Astrocyte of the cerebellum (primary cell): ENCODE measurements at regions not wholly inside any gene's neighbourhood (a gene's known extent, or its start where the extent isn't known, plus 50 kb on each side); places are given as distances from the start of the nearest gene placed in this dataset.

Experiments
- DNase-seq: peaks from one replicate; pipeline ENCODE4 v3.0.0-alpha.2; 2011; ENCODE audit warnings: low read depth
- H3K4me3 ChIP-seq: 2 replicates; pipeline ENCODE4 v1.5.1; 2011; ENCODE audit warnings: mild to moderate bottlenecking, low read depth, low read length, moderate library complexity
- CTCF ChIP-seq: IDR thresholded peaks from 2 replicates; pipeline ENCODE4 v1.5.1; 2012; ENCODE audit warnings: low read length, low read depth, moderate library complexity, mild to moderate bottlenecking; ENCODE audit errors: missing control alignments
- in situ Hi-C: cut with HindIII; loops from 2 replicates; pipeline ENCODE4 v1.10.0; 2017; ENCODE audit warnings: low sequenced_read_pairs

GRCh38 chr10:2262333-2262732 is 525.0 kb upstream of the ADARB2 start:
- DNase-seq = no peak
- TF ChIP-seq CTCF = no peak
- in situ Hi-C loops = no loop called here
- H3K4me3 ChIP-seq = no peak overlapping the region

GRCh38 chr10:2256241-2256640 is 518.9 kb upstream of the ADARB2 start:
- TF ChIP-seq CTCF = no peak
- no peak for DNase-seq
- in situ Hi-C loops = no loop called here
- no peak overlapping the region for H3K4me3 ChIP-seq

- H3K4me3 ChIP-seq = no peak overlapping the region
- in situ Hi-C loops = no loop called here
- DNase-seq = no peak
- TF ChIP-seq CTCF = no peak
Observed at GRCh38 chr10:2252096-2252495, 514.8 kb upstream of the ADARB2 start.

GRCh38 chr10:2251631-2252030 is 514.3 kb upstream of the ADARB2 start:
- no peak for TF ChIP-seq CTCF

GRCh38 chr10:2246747-2247146 is 509.4 kb upstream of the ADARB2 start:
- no peak overlapping the region for H3K4me3 ChIP-seq
- no peak for TF ChIP-seq CTCF
- in situ Hi-C loops = no loop called here
- DNase-seq = no peak

More at GRCh38 chr10:2251631-2252030, 514.3 kb upstream of the ADARB2 start:
- no peak overlapping the region for H3K4me3 ChIP-seq
- DNase-seq = no peak
- in situ Hi-C loops = no loop called here

- in situ Hi-C loops = no loop called here
Observed at GRCh38 chr10:2245580-2245979, 508.3 kb upstream of the ADARB2 start.

More at GRCh38 chr10:2245580-2245979, 508.3 kb upstream of the ADARB2 start:
- TF ChIP-seq CTCF = no peak
- no peak for DNase-seq
- no peak overlapping the region for H3K4me3 ChIP-seq
